ENCODE measurements at regions not wholly inside any gene's neighbourhood (a gene's known extent, or its start where the extent isn't known, plus 50 kb on each side); places are given as distances from the start of the nearest gene placed in this dataset.

DNA sequence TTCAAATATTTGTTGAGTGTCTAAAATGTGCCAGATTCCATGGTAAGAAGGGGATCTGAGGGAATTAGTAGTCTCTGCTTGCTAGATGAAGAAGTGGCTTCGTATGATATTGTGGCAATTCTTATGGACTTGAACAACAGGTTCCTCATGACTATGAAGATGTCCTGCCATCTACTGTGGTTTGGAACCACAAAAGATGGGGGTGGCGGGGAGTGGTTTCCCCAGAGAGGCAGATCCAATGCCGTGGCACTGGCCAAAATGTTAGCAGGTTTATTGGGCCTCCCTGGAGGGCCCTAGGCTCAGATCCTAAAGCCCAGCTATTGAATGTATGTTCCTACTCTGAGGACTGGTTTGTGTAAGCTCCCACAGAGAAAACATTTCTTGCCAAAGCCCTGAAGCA, 120.8 kb downstream of the RGS2 start:
- no peak for TF ChIP-seq POLR2AphosphoS5 (IDR thresholded peaks at IDR 0.05)
- TF ChIP-seq, protein P1, sequence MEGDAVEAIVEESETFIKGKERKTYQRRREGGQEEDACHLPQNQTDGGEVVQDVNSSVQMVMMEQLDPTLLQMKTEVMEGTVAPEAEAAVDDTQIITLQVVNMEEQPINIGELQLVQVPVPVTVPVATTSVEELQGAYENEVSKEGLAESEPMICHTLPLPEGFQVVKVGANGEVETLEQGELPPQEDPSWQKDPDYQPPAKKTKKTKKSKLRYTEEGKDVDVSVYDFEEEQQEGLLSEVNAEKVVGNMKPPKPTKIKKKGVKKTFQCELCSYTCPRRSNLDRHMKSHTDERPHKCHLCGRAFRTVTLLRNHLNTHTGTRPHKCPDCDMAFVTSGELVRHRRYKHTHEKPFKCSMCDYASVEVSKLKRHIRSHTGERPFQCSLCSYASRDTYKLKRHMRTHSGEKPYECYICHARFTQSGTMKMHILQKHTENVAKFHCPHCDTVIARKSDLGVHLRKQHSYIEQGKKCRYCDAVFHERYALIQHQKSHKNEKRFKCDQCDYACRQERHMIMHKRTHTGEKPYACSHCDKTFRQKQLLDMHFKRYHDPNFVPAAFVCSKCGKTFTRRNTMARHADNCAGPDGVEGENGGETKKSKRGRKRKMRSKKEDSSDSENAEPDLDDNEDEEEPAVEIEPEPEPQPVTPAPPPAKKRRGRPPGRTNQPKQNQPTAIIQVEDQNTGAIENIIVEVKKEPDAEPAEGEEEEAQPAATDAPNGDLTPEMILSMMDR (IDR thresholded peaks at IDR 0.05): no peak

Data from sigmoid colon (tissue), 4 donors.